Neural progenitor cell (in vitro differentiated cells): ENCODE measurements at regions not wholly inside any gene's neighbourhood (a gene's known extent, or its start where the extent isn't known, plus 50 kb on each side); places are given as distances from the start of the nearest gene placed in this dataset.
"Not testable (repeated sequence)": the region's sequence is repeated elsewhere in the genome, so short reads cannot be mapped to it uniquely, and the experiment has no call there.

ENCODE experiments used
- EZH2 ChIP-seq: fragments of 200-600 bp; sonication (generic); IDR thresholded peaks from 2 replicates; pipeline ENCODE4 v1.6.1; 2017; ENCODE audit warnings: antibody characterized with exemption, mild to moderate bottlenecking, moderate library complexity
- TF ChIP-seq, protein P1 (sequence below): fragments of 200-600 bp; sonication (generic); IDR thresholded peaks from 2 replicates; pipeline ENCODE4 v1.5.1; 2017; ENCODE audit warnings: antibody characterized with exemption, mild to moderate bottlenecking

DNA sequence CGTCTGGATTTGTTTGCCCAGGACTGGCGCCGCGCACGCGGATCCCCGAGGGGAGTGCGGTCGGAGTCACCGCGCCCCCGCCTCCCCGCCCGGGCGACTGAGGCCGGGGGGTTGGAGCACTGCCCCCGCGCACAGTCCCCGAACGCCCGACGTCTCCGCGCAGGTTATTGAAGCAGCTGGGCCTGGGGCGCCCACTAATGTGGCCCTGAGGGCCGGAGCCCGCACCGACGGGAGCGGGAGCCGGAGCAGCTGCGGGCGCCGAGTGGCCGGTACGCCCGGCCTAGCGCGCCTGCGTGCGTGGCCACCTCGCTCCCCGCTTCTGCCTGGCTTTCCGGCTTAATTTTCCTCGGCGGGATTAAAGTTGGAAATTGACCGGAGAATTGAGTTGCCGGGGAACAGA, 126.9 kb downstream of the LAS1L start:
- TF ChIP-seq, protein P1, sequence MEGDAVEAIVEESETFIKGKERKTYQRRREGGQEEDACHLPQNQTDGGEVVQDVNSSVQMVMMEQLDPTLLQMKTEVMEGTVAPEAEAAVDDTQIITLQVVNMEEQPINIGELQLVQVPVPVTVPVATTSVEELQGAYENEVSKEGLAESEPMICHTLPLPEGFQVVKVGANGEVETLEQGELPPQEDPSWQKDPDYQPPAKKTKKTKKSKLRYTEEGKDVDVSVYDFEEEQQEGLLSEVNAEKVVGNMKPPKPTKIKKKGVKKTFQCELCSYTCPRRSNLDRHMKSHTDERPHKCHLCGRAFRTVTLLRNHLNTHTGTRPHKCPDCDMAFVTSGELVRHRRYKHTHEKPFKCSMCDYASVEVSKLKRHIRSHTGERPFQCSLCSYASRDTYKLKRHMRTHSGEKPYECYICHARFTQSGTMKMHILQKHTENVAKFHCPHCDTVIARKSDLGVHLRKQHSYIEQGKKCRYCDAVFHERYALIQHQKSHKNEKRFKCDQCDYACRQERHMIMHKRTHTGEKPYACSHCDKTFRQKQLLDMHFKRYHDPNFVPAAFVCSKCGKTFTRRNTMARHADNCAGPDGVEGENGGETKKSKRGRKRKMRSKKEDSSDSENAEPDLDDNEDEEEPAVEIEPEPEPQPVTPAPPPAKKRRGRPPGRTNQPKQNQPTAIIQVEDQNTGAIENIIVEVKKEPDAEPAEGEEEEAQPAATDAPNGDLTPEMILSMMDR = not testable (repeated sequence)
- TF ChIP-seq EZH2 = peak; percentile 28
